Middle frontal gyrus (tissue), 1 donor: ENCODE measurements at regions not wholly inside any gene's neighbourhood (a gene's known extent, or its start where the extent isn't known, plus 50 kb on each side); places are given as distances from the start of the nearest gene placed in this dataset.
"Not testable (repeated sequence)": the region's sequence is repeated elsewhere in the genome, so short reads cannot be mapped to it uniquely, and the experiment has no call there.

Experiments used
- DNase-seq: peaks from one replicate; pipeline ENCODE4 v3.0.0-alpha.2; 2015; ENCODE audit warnings: low spot score; ENCODE audit errors: extremely low spot score

GRCh38 chr10:130714742-130715467 is 578.7 kb downstream of the GLRX3 start:
- DNase-seq, result no peak

DNA sequence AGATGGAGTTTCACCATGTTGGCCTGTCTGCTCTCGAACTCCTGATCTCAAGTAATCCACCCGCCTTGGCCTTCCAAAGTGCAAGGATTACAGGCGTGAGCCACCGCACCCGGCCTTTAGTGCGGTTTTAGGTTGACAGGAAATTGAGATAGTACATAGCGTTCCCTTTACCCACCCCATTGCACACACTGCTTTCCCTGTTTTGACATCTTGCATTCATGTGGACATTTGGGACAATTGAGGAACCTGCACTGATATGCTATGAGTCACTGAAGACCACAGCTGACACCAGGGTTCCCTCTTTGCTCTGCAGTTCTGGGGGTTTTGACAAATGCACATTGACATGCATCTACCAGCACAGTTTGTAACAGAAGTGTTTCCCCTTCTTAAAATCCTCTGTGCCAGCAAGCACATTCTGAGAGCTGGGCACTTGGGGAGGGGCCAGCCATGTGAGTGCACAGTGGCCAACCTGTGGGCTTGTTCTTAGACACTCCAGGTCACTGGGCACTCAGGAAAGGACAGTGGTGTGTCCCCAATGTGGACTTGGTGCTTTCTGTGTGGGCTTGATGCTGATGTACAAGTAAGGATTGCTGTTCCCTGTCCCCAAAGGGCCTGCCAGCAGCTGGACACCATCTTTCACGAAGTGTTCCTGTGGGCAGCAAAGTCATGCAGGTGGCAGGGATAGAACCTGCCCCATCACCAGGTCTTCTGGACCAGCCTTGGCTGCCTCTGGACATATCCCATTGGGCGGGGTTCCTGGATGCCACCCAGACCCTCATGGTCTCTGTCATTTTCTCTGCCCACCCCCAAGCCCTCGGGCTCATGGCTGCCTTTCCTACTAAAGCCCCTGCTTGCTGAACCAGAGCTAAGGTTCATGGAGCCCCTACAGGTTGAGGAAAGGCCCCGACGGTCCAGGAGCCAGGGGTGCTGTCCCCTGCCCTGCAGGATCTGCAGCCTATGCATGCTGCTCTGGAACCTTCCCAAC is 579.8 kb downstream of the GLRX3 start:
- no peak for DNase-seq

DNA sequence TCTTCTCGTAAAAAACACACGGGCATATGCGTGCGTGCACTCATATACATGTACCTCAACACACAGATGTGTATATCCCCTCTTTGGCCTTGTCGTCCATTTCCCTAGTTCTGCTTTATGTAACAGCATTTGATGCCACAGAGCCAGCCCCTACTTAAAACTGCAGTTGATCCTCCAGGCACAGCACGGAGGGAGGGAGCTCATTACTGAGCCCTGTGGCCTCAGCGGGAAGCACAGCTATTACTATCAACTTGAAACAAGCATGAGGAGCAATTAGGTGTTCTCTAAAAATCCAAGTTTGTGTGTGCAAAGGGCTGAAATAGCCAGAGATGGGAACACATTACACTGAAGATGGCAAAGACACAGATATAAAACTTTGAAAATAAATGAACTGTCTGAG is 580.9 kb downstream of the GLRX3 start:
- DNase-seq, result no peak

DNA sequence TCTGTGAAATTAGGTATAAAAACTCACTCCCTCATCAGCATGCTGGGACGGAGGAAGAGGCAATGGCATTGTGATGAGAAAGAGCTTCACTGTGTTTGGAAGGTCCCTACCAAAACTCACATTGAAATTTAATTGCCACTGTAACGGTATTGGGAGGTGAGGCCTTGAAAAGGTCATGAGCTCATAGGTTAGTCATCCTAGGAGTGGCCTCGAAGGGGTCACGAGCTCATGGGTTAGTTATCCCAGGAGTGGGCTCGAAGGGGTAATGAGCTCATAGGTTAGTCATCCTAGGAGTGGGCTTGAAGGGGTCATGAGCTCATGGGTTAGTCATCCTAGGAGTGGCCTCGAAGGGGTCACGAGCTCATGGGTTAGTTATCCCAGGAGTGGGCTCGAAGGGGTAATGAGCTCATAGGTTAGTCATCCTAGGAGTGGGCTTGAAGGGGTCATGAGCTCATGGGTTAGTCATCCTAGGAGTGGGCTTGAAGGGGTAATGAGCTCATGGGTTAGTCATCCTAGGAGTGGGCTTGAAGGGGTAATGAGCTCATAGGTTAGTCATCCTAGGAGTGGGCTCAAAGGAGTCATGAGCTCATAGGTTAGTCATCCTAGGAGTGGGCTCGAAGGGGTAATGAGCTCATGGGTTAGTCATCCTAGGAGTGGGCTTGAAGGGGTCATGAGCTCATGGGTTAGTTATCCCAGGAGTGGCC is 582.7 kb downstream of the GLRX3 start:
- DNase-seq, result not testable (repeated sequence)

DNA sequence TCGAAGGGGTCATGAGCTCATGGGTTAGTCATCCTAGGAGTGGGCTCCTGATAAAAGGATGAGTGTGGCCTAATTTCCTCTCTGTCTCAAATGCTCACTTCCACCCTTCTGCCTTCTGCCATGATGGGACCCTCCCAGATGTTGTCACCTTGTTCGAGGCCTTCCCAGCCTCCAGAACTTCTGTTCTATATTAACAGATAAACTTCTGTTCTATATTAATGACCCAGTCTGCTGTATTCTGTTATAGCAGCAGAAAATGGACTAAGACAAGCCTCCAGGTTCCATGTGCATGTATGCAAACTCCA is 583.2 kb downstream of the GLRX3 start:
- no peak for DNase-seq

DNA sequence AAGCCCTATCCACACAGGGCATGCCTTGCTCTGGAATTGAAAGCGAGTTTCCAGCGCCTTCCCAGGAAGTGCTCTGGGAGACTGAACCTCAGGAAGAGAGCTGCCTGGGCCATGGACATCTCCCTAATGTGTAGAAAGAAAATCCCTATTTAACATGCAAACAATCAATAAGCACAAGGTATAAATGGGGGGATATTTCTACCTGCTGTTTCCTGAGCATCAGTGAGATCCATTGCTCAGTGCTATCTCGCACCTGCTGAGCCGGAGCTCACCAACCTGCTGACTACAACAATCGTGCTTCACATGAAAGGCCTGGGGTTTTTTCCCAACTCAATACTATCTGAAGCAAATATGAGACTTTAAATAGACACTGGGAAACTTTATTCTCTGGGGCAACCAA is 584.0 kb downstream of the GLRX3 start:
- DNase-seq, result no peak

GRCh38 chr10:130721971-130722370 is 585.8 kb downstream of the GLRX3 start:
- DNase-seq, result no peak

- DNase-seq, result no peak
These were observed 587.5 kb downstream of the GLRX3 start for GRCh38 chr10:130723704-130724103.

GRCh38 chr10:130725474-130725970 is 586.0 kb downstream of the TCERG1L start:
- no peak for DNase-seq

DNA sequence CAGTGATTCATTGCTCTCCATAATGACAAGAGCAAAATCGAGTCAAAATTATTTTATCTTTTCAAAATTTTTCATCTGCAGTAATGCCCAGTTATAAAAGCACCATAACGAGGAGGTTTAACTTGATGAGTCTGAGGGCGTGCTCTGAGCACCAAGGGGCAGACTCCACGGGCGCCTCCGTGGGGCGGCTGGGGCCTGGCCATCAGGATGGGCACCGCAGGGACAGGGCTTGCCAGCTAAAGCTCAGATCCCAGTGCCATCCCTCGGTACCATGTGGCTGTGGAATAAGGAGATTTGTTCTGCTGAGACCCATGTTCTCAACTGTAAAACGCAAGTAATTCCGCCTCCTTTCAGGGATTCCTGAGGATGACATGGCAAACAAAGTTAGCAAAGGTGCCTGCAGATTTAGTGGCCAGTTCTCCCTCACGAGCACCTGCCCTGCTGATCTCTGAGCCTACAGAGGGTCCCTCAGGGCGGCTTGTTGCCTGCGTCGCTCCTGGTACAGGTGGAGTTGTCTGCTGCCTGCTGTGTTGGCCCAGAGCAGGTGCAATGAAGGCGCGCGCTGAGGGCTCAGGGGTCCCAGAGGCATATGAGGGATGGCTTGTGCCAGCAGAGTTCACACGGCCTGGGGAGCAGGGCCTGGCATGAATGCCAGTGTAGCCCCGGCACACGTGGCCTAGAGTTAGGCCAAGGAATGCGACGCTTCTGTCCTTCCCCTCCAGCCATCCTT is 584.4 kb downstream of the TCERG1L start:
- DNase-seq, result no peak

GRCh38 chr10:130727766-130728490 is 583.6 kb downstream of the TCERG1L start:
- no peak for DNase-seq

DNA sequence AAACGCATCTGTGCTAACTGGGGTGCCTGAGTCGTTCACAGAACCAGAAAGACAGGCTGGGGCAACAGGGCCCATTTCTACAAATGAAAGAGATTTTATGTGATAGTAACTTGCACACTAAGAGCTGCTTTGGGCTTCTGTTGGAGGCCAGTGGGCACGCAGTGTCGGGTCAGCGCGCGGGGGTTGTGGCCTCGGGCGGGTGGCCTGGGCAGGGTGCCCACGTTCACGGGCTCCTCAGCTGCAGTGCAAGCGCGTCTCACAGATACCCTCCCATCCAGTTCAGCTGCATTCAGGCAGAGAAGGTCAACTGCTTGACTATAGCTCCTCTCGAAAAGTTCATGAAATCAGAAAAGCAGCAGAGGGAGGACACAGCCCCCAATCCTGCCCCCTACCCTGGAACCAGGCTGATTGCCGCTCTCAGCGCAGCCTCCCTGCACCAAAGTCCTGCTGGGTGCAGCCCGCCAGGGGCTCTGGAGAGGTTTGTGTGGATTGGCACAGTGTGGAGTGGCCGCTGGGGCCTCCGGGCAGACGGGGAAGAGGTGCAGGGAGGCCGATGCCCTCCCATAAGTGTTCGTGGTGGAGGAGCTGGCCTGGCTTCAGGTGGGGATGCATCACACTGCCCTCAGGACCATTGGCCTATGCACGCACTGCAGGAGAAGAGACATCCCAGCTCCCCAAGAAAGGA is 582.8 kb downstream of the TCERG1L start:
- DNase-seq, result no peak

DNA sequence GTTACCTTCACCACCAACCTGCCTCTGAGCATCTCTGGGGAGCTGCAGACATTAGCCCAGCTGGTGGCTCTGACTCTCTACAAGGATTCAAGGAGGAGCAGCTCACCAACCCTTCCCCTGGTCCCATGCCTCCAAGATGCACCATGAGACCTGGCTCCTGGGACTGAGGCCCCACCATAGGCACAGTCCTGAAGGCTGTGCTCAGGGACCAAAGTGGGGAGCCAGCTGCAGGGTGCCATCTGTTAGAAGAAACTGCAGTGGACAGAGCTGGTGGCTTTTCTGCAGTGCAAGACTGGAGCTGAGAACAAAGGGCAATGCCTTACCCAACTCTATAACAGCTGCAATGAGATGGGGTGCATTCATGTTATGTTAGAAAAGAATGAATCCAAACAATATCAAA is 581.6 kb downstream of the TCERG1L start:
- DNase-seq, result no peak

- DNase-seq, result no peak
These were observed 574.3 kb downstream of the TCERG1L start for GRCh38 chr10:130737186-130737585.

- no peak for DNase-seq
These were observed 573.9 kb downstream of the TCERG1L start for GRCh38 chr10:130737621-130738020.

DNA sequence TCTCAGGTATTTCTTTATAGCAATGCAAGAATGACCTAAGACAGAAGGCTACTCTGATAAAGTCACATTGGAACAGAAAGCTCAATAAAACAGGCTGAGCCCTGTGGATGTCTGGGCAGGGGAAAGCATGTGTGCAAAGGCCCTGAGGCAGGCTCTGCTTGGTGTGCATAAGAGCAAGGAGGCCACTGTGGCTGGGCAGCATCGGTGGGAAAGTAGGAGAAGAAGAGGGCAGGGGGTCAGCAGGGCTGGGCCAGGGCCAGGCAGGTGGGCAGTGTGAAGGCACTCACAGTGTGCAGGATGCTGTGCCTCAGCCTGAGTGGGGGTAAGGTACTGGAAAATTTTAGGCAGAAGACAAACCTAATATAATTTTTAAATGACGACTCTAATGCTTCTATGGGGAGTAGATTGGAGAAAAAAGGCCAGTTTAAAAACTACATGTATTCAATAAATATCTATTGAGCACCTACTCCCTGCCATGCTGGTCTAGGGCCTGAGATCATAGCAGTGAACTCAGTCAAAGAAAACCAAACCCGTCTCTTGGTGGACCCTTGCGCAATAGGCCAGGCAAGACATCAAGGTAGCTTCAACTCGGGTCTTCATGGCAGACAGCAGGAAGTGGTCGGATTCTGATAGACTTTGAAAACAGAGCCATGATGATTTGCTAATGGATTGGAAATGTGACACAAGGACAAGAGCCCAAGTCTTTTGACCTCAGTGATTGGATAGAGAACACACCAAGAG is 572.3 kb downstream of the TCERG1L start:
- no peak for DNase-seq

DNA sequence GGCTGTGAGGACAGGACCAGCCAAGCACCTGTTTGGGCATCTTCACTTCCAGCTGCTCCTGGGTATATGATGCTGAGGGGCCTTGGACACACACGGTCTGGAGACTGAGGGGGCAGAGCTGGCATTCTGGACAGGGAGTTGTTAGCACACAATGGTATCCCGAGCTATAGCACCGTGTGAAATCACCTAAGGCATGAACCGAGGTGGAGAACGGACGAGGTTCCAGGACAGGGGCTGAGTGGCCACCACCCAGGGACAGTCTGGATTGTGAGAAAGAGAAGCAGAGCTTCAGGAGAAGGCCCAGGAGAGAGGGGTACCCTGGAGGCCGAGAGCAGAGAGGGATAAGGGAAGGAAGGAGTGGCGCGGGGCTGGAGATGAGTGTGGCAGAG is 571.8 kb downstream of the TCERG1L start:
- DNase-seq, result no peak

- DNase-seq, result no peak
These were observed 571.4 kb downstream of the TCERG1L start for GRCh38 chr10:130740166-130740565.
